ENCODE measurements at regions not wholly inside any gene's neighbourhood (a gene's known extent, or its start where the extent isn't known, plus 50 kb on each side); places are given as distances from the start of the nearest gene placed in this dataset.

- Histone ChIP-seq H3K9me3 (replicated peaks in 1 of 11) (peaks cover 0 to 15% (median 5%) of the 10 kb centered on the region in 11 experiments; a peak in 9 of 22 replicates), H3K4me1 (no peaks in the 10 kb centered on the region), H3K4me2 (no peak overlapping the region), H3K9ac (no peak overlapping the region), H3K36me3 (no peaks in the 10 kb centered on the region), H3K4me3 (no peak overlapping the region), H3K27ac (no peak overlapping the region), H4K20me1 (no peaks in the 10 kb centered on the region), H3K27me3 (no peaks in the 10 kb centered on the region)
- TF ChIP-seq Cebpa-rat (IDR thresholded peaks at IDR 0.05) = no peak
These were observed 928.5 kb downstream of the DNAJB9 start for GRCh38 chr7:109498131-109498530.

- TF ChIP-seq Cebpa-rat (IDR thresholded peaks at IDR 0.05) = no peak
- H3K4me2 ChIP-seq = no peak overlapping the region
- no peak overlapping the region for H3K27ac ChIP-seq
- no peak overlapping the region for H3K4me3 ChIP-seq
- no peaks in the 10 kb centered on the region for H3K27me3 ChIP-seq
- H3K4me1 ChIP-seq = no peaks in the 10 kb centered on the region
- H3K9me3 ChIP-seq (replicated peaks in 1 of 11) = peaks cover 0 to 19% (median 5%) of the 10 kb centered on the region in 11 experiments; a peak in 11 of 22 replicates
- no peaks in the 10 kb centered on the region for H3K36me3 ChIP-seq
- no peaks in the 10 kb centered on the region for H4K20me1 ChIP-seq
- H3K9ac ChIP-seq = no peak overlapping the region
These were observed 933.7 kb downstream of the DNAJB9 start for GRCh38 chr7:109503421-109503820.

- Histone ChIP-seq H3K9me3 (replicated peaks in 1 of 11) (peaks cover 0 to 30% (median 10%) of the 10 kb centered on the region in 11 experiments; a peak in 8 of 22 replicates), H4K20me1 (no peaks in the 10 kb centered on the region), H3K36me3 (no peaks in the 10 kb centered on the region), H3K27me3 (no peaks in the 10 kb centered on the region), H3K9ac (no peak overlapping the region), H3K4me2 (no peak overlapping the region), H3K4me3 (no peak overlapping the region), H3K27ac (no peak overlapping the region), H3K4me1 (peaks cover 0 to 22% (median 2%) of the 10 kb centered on the region in 10 experiments; a peak in 9 of 20 replicates)
- no peak for TF ChIP-seq Cebpa-rat (IDR thresholded peaks at IDR 0.05)
These were observed 952.9 kb downstream of the DNAJB9 start for GRCh38 chr7:109522585-109522984.

GRCh38 chr7:109527833-109528232 is 958.2 kb downstream of the DNAJB9 start:
- Histone ChIP-seq H3K4me3 (no peak overlapping the region), H3K4me2 (no peak overlapping the region), H3K27ac (no peak overlapping the region), H3K27me3 (no peaks in the 10 kb centered on the region), H3K9ac (no peak overlapping the region), H3K4me1 (peaks cover 0 to 27% (median 13%) of the 10 kb centered on the region in 10 experiments; a peak in 15 of 20 replicates), H4K20me1 (no peaks in the 10 kb centered on the region), H3K9me3 (replicated peaks in 1 of 11) (peaks cover 0 to 16% (median 0%) of the 10 kb centered on the region in 11 experiments; a peak in 6 of 22 replicates), H3K36me3 (no peaks in the 10 kb centered on the region)
- TF ChIP-seq Cebpa-rat (IDR thresholded peaks at IDR 0.05) = no peak

- no peaks in the 10 kb centered on the region for H3K36me3 ChIP-seq
- no peak overlapping the region; a peak in 1 of 22 replicates for H3K27ac ChIP-seq
- no peak overlapping the region for H3K9ac ChIP-seq
- H4K20me1 ChIP-seq = no peaks in the 10 kb centered on the region
- H3K4me3 ChIP-seq = no peak overlapping the region
- H3K4me2 ChIP-seq = peak overlapping the region in 2 of 11 experiments; percentile 0 to 4; a peak in 1 of 22 replicates
- peaks cover 0 to 44% (median 26%) of the 10 kb centered on the region in 10 experiments; a peak in 15 of 20 replicates for H3K4me1 ChIP-seq
- no peaks in the 10 kb centered on the region for H3K27me3 ChIP-seq
- TF ChIP-seq Cebpa-rat (IDR thresholded peaks at IDR 0.05) = no peak
- H3K9me3 ChIP-seq (replicated peaks in 1 of 11) = peaks cover 0 to 13% (median 0%) of the 10 kb centered on the region in 11 experiments; a peak in 6 of 22 replicates
These were observed 960.0 kb downstream of the DNAJB9 start for GRCh38 chr7:109529712-109530111.

- Histone ChIP-seq H3K27me3 (no peaks in the 10 kb centered on the region), H3K4me3 (no peak overlapping the region), H3K9ac (no peak overlapping the region), H4K20me1 (no peaks in the 10 kb centered on the region), H3K27ac (peak overlapping the region in 3 of 11 experiments; percentile 18 to 44 (median 23); a peak in 5 of 22 replicates), H3K9me3 (replicated peaks in 1 of 11) (peaks cover 0 to 16% (median 4%) of the 10 kb centered on the region in 11 experiments; a peak in 8 of 22 replicates), H3K36me3 (no peaks in the 10 kb centered on the region), H3K4me2 (peak overlapping the region in 8 of 11 experiments; percentile 21 to 76 (median 63); a peak in 16 of 22 replicates), H3K4me1 (peaks cover 0 to 55% (median 27%) of the 10 kb centered on the region in 10 experiments; a peak in 15 of 20 replicates)
- TF ChIP-seq Cebpa-rat (IDR thresholded peaks at IDR 0.05) = no peak
These were observed 962.8 kb downstream of the DNAJB9 start for GRCh38 chr7:109532262-109532992.

GRCh38 chr7:109545686-109546085 is 976.0 kb downstream of the DNAJB9 start:
- no peaks in the 10 kb centered on the region for H3K27me3 ChIP-seq
- no peak for TF ChIP-seq Cebpa-rat (IDR thresholded peaks at IDR 0.05)
- no peaks in the 10 kb centered on the region for H3K36me3 ChIP-seq
- no peak overlapping the region for H3K4me2 ChIP-seq
- H3K9ac ChIP-seq = no peak overlapping the region
- no peaks in the 10 kb centered on the region for H4K20me1 ChIP-seq
- no peaks in the 10 kb centered on the region for H3K4me1 ChIP-seq
- H3K9me3 ChIP-seq (replicated peaks in 1 of 11) = peaks cover 0 to 8% (median 0%) of the 10 kb centered on the region in 11 experiments; a peak in 1 of 22 replicates
- H3K27ac ChIP-seq = no peak overlapping the region
- H3K4me3 ChIP-seq = no peak overlapping the region

GRCh38 chr7:109549471-109550193 is 980.0 kb downstream of the DNAJB9 start:
- Histone ChIP-seq H3K27ac (no peak overlapping the region), H3K9ac (no peak overlapping the region), H3K4me1 (no peaks in the 10 kb centered on the region), H3K36me3 (no peaks in the 10 kb centered on the region), H3K4me3 (no peak overlapping the region), H3K27me3 (no peaks in the 10 kb centered on the region), H4K20me1 (no peaks in the 10 kb centered on the region), H3K4me2 (no peak overlapping the region), H3K9me3 (replicated peaks in 1 of 11) (peaks cover 0 to 13% (median 10%) of the 10 kb centered on the region in 11 experiments; a peak in 7 of 22 replicates)
- TF ChIP-seq Cebpa-rat (IDR thresholded peaks at IDR 0.05) = no peak

GRCh38 chr7:109552017-109552416 is 982.3 kb downstream of the DNAJB9 start:
- Histone ChIP-seq H3K36me3 (no peaks in the 10 kb centered on the region), H4K20me1 (no peaks in the 10 kb centered on the region), H3K9ac (no peak overlapping the region), H3K4me3 (no peak overlapping the region), H3K4me2 (no peak overlapping the region), H3K27ac (no peak overlapping the region), H3K27me3 (no peaks in the 10 kb centered on the region), H3K9me3 (replicated peaks in 1 of 11) (peaks cover 0 to 22% (median 13%) of the 10 kb centered on the region in 11 experiments; a peak in 12 of 22 replicates), H3K4me1 (no peaks in the 10 kb centered on the region)
- TF ChIP-seq Cebpa-rat (IDR thresholded peaks at IDR 0.05) = no peak
